ENCODE measurements at regions not wholly inside any gene's neighbourhood (a gene's known extent, or its start where the extent isn't known, plus 50 kb on each side); places are given as distances from the start of the nearest gene placed in this dataset.
A peak's percentile ranks its signal among the peaks of the same experiment; 100 is the strongest.
"Not testable (repeated sequence)": the region's sequence is repeated elsewhere in the genome, so short reads cannot be mapped to it uniquely, and the experiment has no call there.

DNA sequence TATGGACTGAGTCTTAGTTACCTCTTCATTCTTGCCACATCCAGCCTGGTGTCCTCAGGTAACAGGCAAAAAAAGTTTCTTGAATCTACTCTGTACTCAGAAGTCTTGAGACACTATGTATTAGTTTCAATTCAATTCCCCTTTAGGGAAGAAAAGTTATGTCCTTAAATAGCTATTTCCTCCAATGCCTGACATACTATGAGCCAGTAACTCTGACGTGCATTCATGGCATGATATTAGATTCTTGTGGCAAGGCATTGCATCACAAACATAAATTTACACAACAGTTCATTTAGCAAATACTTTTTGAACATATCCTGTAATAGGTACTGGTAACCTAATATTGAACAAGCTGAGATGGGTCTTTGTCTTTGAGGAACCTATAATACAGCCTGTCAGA is 109.3 kb upstream of the FOXB1 start:
- DNase-seq = no peak

DNA sequence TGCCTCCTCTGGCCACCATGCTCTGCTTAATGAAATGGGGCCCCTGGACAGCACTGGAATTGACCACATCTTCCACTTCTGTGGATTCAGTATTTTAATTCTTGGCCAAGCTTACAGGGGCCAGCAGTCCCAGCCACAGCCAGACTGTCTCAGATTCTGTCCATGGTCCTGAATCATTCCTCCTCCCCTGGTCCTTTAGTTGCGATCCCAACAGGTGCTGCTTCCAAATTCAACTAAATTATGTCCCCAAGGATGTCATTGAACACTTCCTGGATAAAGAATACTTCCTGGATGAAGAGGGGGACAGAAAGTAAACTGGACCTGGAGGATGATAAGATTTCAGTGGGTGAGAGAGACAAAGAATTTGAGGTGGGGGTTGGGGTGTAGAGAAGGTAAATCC is 111.1 kb upstream of the FOXB1 start:
- DNase-seq = no peak

DNA sequence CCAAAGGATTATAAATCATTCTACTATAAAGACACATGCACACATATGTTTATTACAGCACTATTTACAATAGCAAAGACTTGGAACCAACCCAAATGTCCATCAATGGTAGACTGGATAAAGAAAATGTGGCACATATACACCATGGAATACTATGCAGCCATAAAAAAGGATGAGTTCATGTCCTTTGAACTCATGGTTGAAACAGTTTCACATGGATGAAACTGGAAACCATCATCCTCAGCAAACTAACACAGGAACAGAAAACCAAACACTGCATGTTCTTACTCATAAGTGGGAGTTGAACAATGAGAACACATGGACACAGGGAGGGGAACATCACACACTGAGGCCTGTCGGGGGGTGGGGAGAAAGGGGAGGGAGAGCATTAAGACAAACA is 116.2 kb upstream of the FOXB1 start:
- not testable (repeated sequence) for DNase-seq

DNA sequence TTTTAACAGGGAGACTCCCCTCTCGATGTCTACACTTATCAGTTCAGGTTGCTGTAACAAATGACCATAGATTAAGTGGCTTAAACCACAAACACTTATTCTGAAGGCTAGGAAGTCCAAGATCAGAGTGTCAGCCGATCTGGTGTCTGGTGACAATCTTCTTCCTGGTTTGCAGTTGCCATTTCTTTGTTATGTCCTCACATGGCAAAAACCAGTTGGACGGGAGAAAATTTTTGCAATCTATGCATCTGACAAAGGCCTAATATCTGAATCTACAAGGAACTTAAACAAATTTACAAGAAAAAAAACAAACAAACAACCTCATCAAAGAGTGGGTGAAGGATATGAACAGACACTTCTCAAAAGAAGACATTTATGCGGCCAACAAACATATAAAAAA is 116.9 kb upstream of the FOXB1 start:
- DNase-seq = no peak

DNA sequence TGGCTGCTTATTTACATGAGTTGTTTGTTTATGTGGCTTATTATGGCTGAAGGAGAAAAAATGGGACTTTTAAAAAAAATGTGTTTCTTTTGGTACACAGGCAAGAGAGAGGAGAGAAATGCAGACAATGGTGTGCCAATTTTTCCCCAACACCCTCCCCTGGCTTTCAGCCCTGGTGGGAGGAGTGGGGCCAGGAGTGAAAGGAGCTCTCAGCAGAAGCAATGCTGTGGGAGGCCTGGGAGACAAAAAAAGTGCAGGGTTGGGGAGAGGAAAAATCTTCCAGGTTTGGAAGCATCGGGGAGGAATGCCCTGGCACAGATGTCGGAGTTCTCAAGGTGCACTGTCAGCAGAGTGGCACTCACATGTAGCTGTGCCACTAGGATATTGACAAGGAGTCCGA is 117.7 kb upstream of the FOXB1 start:
- no peak for DNase-seq

DNA sequence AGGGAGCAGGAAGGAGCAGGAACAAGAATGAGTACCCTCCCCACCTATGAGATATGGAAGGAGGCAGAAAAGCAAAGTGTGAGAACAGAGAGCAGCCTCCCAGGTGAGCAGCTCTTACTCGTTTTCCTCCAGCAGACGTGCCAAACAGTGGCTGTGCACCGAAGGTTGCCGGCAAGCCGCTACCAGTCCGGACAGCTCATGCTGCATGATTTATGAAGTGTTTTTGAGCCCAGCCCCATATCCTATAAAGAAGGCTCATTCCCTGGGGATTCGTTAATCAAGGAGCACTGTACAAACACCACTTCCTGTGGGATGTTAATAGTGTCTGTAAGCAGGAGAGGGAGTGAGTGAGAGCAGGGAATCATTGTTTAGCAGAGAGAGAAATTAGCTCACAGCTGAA is 118.3 kb upstream of the FOXB1 start:
- peak; percentile 57 for DNase-seq

DNA sequence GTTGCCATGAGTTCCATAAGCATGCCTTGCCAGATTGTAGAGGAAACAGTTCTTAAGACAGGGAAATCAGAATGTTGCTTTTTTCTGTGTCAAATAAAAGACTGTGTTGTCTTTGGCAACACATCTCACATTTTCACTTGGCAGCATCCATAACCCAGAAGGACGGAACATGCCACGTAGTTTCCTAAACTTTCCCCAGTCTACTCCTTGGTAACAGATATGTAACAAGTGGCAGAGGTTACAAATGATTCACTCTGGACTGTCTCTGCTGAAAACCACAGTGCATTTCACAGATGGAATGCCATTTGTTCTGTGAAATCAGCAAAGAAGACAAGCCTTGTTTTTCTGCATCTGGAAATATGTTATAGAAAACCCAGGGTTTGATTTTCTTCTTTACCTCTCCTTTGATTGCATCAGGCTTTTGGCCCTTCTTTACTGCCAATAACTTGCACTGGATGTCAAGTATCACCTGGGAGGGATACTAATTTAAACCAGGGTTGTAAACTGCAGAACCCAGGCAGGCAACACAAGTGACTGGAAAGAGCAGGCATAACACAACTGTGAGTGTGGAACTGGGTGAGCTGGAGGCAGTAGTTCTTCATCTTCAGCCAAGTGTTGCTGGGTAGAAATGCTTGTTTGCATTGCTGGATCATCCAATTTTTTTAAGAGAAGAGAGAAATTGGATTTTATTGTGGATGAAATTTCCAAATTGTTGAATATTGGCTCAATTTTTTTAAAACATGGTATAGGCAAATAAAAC is 124.4 kb upstream of the FOXB1 start:
- DNase-seq = peak; percentile 51

DNA sequence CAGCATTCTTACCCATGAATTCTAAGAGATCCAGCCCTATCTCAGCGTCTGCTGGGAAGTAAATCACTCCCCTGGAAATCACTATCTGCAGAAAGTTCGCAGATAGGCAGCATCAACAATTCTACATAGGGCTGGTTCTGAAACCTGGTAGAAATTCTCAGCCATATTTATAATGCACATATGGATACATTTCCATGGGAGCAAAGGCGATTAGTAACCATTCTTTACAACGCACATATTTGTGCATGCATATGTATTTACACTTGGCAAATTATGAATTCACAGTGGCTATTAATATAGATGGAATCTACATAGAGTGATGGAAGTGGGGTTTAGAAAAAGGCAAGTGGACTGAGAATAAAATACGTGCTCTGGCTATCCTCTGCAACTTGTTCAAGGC is 128.0 kb upstream of the FOXB1 start:
- no peak for DNase-seq

DNA sequence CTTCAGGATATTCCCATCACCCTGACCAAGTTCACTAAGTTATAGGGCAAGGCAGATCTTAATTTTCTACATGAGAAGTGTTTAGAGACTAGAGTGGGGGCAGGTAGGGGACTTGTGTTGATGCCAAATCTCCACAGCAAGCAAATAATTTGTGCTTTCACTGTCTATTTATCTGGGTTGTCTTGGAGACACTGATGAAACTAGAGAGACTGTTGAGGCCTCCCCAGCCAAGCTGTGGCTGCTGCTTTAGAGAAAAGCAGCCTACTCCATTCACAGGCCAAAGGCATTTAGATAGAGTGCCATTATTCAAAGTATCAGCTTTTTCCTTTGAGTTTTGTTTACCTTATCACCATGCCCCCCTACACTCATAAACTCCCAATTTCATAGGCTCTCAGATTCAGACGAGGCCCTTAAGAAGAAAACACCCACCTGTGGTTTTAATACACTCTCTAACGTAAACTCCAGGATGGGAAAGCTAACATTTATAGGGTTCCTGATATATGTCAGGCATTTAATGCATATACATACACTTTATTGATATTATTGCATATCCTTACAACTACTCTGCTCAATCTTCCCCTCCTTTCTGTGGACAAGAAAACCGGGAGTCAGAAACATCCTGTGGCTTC is 130.4 kb upstream of the FOXB1 start:
- no peak for DNase-seq

DNA sequence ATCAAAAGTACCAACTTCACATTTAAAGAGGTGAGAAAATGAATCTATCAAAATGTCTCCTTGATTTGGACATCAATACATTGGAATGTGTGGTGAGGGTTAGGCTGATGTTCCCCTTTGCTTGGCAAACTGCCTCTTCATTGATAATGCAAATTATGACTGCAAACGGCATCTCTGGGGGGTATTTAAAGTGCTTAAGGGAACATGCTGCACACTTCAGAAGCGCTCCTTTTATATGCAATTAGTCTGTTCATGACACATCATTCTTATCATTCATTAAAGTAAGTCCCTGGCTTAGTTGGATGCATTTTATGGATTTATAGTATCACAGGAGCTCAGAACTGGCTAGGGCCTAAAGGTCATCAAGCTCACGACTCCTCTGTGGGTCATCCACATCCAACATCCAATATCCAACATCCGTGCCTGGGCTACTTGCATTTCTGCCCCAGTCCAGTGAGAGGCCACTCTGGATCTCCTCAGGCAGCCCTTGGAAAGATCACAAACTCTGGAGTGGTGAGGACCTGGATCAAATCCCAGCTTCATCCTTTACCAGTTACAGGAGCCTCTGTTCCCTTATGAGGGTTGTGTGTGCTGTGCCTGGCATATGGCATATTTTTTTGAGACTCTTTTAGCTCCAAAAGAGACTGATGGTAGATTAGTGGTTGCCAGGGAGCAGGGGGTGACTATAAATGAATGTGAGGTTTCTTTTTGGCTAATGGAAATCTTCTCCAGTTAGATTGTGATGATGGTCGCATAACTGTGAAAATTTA is 136.8 kb upstream of the FOXB1 start:
- no peak for DNase-seq

DNA sequence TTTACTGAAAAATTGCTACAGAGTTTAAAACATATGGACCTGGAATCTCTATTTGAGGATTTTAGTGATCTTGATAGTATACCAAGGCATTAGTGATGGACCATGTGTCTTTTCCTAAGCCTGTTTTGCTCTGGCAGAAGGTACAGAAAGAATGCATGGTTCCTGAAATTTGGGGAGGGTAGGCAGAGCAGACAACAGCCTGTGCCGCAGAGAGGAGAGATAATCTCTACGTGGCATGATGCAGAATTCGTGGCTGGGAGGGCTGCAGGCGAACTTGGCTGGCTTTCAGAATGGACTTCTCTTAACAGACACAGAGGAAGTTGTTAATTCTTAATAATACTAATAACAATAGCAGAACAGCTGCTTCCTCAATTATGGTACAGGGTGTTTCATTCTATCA is 137.5 kb upstream of the FOXB1 start:
- DNase-seq = no peak

DNA sequence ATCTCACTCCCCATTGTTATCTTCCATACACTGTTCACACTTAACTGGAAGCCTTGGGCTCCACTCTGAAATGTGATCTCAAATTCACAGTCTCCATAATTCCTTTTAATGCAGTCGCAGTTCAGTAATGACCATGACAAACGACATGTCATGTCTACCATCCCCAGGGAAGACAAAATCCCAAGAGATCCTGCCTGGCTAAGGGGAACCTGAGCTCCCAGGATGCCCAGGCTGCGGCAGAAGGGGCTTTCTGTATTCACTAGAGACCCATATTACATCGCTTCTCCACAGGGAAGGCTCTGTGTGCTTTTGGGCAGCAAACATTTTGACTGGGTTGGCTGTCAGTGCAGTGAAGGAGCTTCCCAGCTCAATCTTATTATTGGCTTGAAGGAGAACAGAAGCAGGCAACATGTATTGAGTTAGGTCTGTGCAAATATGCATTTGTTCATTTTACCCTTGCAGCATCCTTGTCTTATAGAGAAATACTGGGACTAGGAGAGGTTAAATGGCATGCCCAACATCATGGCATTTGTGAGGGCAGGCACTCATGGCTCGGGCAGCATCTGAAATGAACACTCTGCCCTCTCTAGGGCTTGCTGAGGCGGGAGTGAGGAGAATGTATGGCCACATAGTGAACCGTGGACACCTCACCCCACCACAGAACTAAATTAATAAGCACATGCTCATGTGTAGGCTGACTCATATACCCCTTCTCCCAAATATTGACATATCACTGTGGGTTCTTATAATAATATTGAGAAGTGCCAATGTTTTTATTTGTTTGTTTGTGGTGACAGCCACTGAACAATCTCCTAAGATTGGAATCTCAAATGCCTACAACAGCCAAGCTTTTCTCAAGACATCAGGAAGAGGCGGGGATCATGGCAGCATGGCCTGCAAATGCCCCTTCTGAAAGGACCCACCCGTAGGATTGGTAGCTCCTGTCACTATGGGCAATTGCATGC is 141.6 kb upstream of the FOXB1 start:
- DNase-seq = no peak

DNA sequence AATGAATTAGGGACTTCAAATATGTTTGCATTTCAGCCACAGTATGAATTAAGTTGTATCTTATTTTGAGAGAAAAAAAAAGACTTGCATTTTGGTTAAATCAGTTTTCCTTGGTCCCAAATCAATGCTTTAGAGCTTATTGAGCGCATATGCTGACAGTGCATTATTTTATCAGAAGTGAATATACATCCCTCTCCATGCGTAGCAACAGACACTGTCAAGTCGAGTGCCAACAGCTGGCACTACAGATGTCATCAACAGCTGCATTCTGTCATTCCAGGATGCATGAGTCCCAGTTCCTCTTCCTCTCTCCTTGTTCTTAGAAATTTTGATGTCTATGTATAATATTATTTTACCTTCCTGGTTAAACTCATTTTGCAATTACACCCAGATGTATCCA is 156.1 kb upstream of the FOXB1 start:
- DNase-seq = no peak

DNA sequence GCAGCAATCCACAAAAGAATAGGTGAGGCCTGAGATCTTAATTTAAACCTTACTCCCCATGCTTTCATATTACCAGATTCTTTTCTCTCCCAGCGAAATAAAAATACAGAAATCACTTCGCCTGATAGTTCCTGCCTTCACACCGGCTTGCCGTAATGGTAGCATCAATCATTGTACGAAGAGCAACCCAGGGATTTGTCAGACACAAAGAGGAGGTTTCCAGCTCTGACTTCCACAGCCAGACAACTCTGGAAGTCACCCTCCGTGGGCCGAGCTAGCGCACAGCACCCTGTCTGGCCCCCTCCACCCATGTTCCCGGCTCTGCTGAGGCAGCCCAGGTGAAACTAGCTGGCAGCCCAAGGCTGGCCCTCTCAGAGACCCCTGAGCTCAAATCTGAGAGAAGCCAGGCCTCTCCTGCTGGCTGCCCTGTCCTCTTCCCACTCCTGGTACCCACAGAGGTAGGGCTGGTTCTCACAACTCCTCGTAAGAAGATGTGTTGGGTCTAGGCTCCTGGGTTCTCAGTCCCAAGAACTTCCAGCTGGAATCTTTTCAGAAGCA is 156.9 kb upstream of the BNIP2 start:
- DNase-seq = no peak

DNA sequence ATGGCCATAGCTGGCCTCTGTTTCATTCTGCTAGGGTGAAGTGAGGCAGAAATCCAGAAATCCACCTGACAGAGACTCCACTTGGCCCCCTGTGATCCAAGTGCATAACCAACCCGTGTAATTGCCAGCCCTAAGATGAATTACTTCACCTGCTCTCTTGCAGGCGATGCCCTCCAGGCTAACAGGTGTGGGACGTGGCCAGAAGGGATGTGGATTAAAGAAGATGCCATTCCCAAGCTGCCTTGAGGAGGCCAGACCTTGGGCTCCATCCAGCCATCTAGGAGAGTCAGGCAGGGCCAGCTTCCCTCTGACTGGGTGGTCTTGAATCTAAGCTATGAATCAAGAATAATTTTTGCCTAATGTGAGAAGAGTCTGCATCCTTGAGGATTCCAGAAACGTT is 154.5 kb upstream of the BNIP2 start:
- no peak for DNase-seq

DNA sequence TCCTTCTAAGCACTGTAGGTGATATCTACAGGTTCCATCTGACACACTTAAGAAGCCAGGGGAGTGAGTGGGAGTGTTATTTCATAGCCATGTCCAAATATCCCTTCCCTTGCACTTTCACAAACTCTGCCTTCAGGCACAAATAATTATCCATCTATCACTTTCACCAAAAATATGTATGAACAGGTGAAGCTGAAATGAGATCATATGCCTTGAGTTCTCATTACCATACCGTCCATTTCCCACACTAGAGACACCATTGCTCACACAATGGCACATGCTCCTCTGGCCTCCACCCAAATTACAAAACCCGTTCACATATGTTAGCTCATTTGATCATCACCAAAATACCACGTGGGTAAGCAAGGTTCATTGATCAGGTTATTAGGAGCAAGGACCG is 151.9 kb upstream of the BNIP2 start:
- DNase-seq = no peak

DNA sequence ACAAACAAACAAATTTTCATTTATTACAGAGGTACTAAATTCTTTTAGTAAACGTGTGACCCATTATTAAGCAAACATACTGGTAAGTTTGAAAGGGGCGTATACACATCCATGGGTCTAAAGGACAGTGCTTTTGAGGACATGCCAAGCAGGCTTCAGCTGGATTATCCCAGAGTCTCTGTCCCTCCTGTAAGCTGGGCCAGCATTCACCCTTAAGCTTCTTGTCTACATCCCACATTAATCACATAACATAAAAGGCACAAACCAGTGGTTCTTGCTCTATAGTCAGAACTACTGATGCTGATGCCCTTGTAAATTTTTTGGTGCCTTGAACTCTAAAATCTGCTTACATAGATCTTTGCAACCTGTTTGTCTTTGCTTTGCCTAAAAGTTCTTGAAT is 150.8 kb upstream of the BNIP2 start:
- DNase-seq = no peak

DNA sequence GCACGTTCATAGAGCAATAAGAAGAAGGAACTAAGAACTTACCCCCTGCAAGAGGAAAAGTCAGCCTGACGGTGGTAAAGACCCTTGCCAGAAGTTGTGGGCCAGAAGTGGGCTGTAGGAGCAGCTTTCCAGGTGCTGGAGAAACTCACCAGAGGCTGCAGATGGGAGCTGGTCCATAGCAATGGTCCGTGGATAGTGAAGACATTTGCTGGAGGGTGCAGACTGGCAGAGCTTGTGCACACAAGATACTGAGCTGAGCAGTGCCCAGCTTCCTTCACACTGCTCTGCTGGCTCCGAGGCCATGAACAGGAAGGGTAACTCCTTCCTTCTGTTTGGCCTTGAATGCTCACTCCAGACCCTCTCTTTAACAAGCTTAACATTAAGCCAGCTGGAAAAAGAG is 149.8 kb upstream of the BNIP2 start:
- DNase-seq = no peak

DNA sequence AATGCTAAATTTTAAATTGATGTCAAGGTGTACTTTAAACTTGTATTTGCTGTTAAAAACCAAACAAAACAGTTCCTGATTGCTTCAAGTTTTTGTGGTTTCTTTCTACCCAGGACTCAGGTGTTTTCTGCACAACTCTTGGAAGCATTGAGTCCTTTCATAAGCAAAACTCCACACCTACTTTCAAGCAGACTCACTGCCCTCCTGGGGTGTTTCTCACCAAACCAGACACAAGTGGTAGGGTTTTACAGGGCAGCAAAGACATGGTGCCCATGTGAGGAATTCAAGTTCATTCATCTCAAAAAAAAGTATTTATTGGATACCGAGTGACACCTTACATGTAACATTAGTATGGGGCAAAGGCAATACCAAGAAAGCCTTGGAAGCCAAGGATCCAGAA is 146.7 kb upstream of the BNIP2 start:
- DNase-seq = no peak

DNA sequence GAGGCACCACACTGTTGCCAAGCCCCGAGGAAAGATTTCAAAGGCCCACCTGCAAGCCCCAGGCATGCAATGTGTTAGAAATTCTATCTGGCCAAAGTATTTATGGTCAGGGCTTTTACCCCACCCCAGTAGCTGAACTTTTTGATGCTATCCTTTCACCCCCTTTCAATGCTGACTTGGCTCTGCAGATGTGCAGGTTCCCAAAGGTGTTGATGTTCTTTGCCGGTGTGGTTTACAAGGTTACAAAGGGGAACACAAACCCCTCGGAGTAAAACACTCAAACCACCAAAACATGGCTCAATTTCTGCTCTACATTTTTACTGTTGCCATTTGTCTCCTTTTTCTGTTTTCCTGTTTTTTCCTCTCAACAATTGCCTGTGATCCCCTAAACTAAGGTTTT is 145.4 kb upstream of the BNIP2 start:
- no peak for DNase-seq

DNA sequence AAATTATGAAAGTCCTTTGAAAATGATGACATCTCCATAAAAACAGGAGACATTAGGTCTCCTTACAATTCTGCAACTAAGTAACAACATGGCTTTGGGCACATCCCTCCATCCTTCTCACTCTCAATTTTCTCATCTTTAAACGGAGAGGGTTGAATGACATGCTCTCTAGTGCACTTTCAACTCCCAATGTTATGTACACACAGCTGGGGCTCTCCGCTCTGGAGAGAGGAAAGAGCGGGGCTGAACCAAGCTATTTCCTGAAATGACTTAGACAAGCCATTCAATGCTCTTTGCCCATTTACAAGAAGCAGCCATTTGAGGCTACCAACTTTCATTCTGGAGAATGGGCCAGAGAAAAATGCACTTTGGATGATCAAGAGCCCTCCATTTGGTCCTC is 144.2 kb upstream of the BNIP2 start:
- no peak for DNase-seq

DNA sequence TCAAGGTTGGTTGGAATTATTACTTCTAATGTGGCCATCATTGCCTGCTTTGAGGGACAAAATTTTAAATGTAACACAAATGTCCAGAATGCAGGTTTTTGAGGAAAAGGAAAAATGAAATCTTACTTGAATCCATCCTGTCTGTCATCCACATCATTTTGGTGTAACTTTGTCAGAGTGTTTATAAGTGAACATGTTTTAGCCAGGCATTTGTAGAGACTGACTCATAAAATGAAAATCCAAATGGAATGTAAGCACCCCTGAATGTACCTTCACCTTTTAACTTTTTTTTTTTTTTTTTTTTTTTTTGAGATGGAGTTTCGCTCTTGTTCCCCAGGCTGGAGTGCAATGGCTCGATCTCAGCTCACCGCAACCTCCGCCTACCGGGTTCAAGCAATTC is 141.8 kb upstream of the BNIP2 start:
- no peak for DNase-seq

DNA sequence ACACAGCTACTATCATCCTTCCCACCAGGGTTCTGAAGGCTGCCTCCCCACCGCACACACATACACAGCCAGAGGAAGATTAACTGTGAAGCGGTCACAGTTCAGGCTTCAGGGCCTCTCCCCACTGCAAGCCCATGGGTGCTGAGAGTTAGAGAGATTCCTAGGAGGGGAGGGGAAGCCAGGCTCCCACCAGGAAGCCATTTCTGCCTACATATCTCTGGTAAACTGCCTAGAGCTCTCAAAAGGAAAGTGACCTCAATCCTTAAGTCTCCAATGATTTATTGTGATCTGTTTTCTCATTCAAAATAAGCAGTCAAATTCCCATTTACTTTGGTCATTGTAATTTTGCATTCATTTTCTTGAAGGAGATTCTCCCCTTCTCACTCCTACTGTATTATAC is 141.0 kb upstream of the BNIP2 start:
- no peak for DNase-seq

Measured in fibroblast of skin of right quadriceps (primary cell).